GM18499 (cell line): ENCODE measurements at regions not wholly inside any gene's neighbourhood (a gene's known extent, or its start where the extent isn't known, plus 50 kb on each side); places are given as distances from the start of the nearest gene placed in this dataset.
"Not testable (repeated sequence)": the region's sequence is repeated elsewhere in the genome, so short reads cannot be mapped to it uniquely, and the experiment has no call there.

Experiments
- ATAC-seq: cut with Tn5 transposase; IDR thresholded peaks from one replicate; pipeline ENCODE4 v1.9.1; 2021; ENCODE audit warnings: moderate number of reproducible peaks; ENCODE audit not compliant: insufficient read depth, unreplicated experiment

DNA sequence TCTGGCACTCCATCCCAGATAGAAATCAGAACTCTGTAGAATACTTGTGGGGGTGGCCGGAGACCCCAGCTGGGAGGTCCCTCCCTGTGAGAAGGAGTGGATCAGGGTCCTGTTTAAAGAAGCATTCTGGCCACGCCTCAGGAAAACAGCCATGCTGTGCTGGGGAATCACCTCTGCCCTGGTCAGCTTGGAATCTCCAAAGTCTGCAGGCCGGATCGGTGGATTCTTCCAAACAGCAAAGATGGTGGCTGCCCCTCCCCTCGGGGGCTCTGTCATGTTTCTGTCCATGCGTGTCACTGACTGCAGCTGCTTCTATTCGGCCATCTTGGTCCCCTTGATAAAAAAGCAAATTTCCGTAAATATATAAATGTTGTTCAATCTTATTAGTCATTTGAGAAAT lies 365.9 kb downstream of the JRKL start:
- no peak for ATAC-seq

DNA sequence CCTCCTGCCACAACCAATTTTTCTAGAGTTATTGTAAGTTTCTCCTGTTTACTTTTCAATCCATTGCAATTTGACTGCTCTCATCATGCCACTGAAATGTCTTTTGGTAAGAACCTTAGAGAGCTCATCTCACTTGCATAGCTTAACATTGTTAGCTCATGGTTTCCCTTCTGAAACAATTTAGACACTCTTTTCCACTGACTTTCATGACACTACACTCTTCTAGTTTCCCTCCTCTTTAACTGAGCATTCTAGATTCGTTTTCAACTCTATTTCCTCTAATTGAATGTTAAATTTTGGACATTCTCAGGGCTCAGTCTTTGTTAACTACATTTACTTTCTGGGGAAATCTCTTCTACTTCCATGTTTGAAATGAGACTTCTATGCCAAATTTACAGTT lies 369.1 kb downstream of the JRKL start:
- no peak for ATAC-seq

DNA sequence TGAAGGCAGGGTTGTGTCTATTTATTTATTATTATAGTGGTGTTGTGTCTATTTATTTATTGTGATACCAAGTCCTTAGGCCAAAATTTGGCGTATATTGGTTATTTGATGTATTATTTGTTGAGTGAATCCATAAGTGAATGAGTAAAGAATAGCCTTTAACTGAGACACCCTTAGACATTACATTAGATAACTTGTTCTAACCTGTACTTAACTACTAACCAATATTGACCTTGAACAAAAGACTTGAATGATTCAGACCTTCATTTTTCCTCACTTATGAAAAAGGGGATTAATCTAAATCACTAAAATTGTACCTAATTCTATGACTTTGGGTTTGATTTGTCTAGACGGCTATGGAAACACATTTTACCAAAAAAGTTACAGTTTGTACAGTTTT lies 370.5 kb downstream of the JRKL start:
- ATAC-seq, result no peak

DNA sequence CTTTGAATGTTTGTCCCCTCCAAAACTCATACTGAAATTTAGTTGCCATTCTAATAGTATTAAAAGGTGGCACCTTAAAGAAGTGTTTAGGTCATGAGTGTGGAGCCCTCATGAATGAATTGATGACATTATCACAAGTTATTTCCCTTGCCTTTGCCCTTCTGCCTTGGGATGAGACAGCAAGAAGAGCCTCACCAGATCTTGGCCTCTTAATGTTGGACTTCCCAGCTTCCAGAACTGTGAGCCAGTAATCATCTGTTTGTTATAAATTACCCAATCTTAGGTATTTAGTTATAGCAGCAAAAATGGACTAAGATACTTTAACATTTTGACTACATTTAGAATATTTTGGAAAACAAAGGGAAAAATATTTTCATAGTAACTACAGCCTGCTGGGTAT lies 371.0 kb downstream of the JRKL start:
- no peak for ATAC-seq

DNA sequence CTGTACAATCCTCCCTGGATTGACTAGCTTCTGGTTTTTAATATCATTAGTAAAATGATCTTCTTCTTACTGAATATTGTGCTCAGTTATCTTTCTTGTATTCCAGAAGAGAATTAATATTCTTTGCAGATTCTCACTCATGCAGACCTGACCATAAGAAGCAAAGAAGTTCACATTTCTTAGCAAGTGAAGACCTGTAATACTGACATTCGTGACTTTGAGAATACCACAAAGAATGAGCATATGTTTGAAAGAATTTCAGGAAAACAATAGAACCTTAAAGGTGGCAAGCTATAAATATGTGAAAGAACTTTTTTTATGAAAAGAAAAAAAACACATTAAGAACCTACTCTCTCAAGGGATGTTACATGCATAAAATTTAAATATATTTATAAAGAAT lies 371.6 kb downstream of the JRKL start:
- no peak for ATAC-seq

DNA sequence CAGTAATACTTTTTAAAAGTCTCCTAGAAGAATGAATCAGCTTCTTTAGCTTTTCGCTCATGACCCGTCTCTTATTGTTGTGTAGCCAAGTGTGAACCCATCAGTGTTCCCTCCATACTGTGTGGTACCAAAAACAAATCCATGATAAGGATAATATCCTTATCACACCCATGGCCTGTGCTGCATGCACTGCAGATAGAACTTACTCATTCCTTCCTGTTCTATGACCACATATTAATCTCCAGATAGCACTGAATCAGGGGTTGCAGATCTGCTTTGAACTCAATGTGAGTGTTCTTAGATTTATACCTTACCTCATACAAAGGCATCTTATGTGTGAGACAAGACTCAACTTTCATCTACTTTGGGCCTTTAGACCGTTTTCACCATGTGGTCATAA lies 373.4 kb downstream of the JRKL start:
- ATAC-seq, result no peak

DNA sequence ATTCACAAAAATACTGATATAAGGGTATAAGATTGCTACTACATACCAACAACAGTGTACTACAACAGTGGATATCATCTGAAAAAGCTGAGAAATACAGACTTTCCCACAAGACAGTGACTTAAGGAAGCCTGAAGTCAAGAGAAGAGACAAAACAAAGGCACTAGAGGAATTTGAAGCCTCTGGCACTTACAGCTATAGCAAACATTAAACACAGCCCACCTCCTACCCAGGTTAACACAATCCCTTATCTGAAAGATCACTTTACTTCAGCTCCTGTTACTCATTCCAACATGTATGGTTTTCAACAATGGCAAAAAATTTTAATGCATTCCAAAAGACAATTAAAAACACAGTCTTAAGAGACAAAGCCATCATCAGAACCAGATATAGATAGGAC lies 388.5 kb downstream of the JRKL start:
- no peak for ATAC-seq

DNA sequence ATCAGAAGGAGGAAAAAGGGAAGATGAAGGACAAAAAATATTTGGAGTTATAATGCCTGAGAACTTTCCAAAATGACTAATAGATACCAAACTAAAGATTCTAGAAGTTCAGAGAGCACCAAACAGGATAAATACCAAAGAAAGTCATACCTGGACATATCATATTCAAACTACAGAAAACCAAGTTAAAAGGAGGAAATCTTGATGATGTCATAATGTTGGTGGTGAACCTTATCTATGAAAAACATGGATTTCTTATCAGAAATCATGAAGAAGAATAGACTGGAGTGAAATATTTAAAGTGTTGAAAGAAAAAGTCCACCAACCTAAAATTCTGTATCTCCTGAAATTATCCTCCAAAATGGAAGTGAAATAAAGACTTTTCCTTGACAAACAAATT lies 389.2 kb downstream of the JRKL start:
- ATAC-seq, result no peak

DNA sequence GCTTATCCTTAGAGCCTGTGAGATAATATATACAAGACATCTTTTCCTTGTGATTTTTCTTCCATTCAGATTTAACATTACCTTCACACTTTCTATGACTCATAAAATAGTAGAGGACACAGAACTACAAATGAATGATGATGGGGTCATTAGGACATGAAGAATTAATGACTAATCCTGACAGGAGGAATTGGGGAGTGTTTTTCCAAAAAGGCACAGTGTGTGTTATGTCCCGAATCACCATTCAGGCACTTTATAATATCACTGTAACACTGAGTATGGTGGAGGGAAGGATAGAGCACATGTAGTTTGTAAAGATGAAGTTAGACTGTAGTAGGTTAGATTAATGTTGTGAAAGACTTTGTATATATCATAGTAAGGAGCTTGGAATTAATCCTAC lies 391.3 kb downstream of the JRKL start:
- ATAC-seq, result no peak

DNA sequence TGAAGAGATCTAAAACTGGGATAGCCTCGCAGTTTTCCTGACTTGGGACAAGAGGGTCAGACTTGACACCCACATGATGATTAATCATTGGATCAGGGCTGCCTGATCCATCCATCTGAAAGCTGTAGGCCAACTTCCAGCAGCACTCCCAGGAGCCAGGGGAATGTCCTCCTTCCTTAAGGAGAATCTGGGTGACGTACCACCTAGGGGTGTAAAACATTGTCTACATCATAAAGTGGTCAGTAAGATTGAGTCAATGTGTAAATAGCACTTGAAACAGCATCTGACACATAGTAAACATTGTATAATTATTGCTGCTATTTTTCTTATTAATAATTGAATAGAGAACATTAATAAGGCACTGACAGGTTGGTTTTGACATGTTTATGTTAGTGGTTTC lies 392.8 kb downstream of the JRKL start:
- no peak for ATAC-seq

DNA sequence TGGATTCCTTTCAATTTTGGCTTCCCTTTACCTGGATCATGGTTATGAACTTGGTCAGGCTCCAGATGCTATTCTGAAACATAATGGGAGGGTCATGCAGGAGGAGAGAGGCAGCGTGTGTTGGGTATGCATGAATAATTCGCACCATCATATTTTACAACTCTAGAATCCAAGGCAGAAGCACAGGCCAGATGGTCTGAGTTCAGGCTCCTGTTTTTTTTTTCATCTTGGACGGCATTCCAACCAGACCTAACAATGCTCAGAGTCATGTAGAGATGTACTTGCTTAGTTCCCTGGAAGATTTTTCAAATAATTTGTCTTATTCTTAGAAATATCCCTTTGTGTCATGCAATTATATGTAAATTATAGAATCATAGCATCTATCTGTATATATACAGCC lies 393.5 kb downstream of the JRKL start:
- no peak for ATAC-seq

DNA sequence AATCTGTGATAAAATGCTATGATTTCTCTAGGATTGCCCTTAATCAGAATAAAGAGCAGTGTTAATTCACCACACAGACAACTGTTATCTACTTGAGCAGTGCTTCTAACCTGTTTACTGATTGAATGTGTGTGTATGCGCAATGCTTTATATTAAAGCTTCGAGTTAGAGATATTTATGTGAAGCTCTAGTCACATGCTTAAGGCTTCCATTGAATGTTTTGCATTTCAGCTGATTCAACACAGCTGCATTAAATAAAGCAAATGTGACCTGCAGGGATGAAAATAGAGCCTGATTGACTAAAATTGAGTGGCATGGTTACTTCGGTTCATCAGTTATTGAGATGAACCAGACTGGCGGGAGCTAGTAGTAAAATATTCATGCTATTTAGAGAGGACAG lies 395.3 kb downstream of the JRKL start:
- no peak for ATAC-seq

DNA sequence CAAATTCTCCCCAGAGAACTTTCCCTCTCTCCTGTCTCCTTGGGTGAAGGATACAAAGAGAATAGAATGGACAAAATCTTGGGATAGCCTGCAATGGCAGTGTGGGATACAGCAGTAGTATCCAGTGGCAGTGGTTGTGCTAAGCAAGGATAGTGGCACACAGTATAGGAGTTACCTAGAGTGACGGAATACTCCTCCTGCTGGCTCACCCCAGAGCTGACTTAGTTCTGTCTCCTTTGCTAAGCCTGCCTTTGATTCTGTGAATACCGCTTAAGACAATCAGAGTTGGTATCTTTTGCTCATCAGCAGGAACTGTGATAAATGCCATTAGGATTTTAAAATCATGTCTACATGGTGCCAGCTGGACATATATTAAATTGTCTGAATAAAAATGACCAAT lies 404.3 kb downstream of the JRKL start:
- ATAC-seq, result no peak

DNA sequence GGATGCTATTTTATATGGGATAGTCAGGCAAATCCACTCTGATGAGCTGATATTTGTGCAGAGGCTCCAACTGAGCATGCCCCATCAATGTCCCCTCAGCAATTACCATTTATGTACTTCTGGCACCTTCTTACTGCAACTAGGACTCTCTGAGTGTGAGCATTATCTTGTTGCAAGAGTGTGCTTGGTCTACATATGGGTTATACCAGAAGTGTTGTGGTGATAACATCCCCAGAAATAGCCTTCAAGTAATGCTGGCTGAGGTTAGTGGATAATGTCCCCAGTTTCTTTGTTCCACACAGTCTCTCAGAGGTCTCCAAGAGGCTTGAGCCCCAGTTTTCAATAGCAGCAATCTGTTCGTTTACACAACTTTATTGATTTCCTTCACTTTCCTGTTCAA lies 408.6 kb downstream of the JRKL start:
- no peak for ATAC-seq

DNA sequence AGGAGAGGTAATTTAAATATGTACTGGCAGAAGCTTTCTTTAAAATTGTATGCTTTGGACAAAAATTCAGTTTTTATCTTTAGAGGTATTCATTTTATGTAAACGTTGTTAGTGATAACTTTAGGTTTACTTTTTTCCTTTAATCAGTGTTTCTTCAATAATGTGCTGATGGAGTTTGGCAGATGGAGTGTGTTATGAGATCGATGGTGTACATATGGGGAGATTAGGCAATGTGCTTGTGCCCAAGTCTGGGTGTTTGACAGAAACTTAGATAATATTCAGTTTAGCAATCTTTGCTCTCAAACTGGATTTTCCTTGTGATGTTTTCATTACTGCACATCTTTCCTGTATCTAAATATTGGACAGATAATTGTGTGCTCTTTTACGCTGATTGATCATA lies 425.4 kb downstream of the JRKL start:
- no peak for ATAC-seq

DNA sequence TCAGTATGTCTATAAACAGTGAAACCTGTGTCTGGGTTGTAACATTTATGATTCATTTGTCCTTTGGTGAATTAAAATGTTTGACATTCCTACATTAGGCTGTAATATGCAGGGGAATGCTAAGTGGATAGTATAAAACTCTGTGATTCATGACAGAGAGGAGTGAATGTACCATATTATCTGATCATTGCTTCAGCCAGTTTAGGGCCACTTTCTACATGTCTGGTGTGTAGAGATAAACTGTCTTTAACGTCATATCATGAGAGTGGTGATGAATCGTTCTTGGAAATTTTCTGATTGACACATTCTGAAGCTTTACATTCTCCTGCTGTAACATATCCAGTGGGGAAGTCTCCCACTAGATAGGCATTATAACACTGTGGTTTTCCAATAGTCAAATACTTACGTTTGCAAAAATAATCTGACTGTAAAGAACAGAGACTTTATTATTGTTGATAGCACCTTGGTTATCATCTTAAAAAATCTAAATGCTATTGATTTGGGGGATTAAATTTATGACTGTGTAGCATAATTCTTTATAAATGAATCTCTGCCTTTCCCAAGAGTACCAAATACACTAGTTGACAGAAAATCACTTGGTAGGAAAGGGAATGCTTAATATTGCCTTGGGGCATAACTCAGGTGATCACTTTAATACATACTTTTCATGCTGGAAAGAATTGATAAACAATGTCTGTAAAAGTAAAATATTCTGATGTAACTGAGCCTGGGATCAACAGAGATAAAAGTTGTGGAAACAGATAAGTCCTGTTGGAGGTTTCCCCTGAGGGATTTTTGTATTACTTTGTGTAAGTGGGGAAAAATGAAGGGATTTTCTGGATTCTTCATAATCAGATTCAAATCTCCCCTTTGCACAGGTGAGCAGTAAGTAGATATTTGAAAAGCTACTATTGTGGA lies 427.9 kb downstream of the JRKL start:
- no peak for ATAC-seq

DNA sequence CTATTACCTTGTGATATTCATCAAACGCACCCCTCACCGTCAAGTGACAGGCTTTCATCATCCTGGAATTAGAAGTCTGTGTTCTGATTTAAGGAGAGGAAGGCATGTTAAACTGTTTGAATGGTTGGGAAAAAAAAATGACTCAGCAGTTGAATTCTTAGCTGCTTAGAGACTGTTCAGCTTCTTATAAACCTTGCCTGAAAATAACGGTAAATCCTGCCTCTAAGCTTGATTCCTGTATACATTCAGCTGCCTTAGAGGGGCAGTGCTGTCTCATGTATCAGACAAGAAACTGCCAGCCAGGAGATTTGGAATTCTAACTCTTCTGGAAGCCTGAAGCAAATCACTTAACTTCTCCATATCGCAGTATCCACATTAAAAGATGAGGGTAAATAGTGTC lies 437.4 kb downstream of the JRKL start:
- no peak for ATAC-seq

DNA sequence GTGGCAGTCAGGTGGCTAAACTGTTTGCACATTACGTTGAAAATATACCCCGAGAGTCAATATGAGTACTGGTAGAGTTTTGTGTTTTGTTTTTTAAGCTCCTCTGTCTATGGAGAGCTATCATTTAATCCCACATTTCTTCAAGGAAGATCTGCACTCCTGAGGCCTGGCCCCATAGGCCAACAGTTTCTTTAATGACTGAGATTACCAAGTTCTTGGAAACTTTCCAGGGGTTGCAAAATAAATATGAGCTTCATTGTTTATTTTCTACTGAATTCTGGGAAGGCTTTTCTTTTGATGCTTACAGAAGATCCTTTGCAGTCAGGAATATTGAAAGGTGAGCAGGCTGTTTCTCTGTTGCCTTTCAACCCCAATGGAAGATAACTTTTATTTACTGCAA lies 452.0 kb downstream of the JRKL start:
- ATAC-seq, result no peak

DNA sequence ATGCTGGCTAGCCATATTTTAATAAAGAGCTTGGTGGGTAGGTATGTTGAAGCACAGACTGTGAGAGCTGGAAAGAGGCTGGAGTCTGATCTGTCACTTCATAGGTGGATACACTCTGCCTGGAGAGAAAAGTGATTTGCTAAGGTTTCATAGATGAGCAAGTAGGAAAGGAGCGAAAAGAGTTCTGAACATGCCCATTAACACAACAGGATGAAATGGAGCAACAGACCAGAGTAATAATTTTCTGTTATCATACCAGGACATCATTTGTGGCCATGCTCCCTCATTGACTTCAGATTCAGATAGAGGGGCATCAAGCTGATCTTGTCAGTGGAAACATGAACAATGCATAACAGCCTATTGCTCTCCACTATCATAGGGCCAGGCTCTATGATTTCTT lies 452.9 kb downstream of the JRKL start:
- ATAC-seq, result no peak

DNA sequence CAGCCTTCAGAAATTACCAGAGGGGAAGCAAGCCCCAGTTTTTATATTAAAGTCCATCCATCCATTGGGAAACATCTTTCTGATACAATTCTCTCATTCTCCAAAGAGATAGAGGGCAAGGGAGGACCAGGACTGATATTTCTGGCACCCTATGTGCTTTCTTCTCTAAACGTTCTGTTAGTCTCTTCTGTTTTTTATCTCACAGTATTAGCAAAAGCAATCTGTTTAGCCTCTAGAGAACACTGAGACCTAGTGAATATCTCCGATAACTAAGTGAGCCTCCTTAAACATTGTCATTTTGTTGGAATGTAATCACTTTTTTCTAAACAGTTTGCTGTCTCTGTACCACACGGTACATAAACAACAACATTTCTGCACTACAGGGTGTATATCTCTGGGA lies 464.6 kb downstream of the JRKL start:
- no peak for ATAC-seq

DNA sequence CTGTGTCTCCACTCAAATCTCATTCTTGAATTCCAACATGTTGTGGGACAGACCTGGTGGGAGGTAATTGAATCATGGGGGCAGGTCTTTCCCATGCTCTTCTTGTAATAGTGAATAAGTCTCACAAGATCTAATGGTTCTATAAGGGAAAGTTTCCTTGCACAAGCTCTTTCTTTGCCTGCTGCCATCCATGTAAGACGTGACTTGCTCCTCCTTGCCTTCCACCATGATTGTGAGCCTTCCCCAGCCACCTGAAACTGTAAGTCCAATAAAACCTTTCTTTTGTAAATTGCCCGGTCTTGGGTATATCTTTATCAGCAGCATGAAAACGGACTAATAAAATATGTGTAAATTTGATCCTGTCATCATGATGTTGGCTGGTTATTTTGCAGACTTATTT lies 471.9 kb downstream of the JRKL start:
- not testable (repeated sequence) for ATAC-seq

DNA sequence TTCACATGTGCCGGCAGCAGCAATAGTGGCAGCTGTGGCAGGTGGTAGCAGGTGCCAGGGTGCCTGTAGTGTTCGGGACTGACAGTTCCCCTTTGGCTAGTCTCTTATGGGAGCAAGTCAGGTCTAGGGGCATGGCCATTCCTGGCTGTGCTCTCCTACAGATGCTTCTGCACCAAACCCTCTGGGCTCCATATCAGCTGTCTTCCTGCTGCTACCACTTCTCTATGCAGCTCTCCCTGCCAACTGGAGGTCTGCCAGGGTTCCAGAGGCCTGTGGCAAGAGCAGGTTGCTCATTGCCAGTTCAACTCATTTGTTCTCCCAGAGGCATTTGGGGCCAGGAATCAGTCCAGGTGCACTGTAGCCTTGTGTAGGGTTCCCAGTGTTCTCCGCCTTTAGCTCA lies 473.7 kb downstream of the JRKL start:
- ATAC-seq, result no peak

DNA sequence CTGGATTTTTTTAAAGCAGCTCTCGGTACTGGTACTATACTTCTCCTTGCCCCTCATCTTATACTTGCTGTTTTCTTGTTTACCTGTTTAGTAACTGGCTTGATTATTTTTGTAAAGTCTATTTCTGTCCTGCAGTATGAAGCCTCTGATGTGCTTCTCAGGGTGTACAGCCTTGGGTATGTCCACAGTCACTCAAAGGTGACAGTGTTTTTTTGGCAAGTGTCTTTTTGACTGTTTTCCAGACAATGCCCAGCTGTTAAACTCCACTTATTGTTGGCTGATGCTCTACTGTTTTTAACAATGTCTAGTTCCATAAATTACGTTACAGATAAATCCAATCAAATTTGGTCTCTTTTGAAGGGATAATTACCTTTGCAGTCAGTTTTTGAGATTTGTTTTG lies 475.2 kb downstream of the JRKL start:
- no peak for ATAC-seq
